ENCODE measurements at regions not wholly inside any gene's neighbourhood (a gene's known extent, or its start where the extent isn't known, plus 50 kb on each side); places are given as distances from the start of the nearest gene placed in this dataset.

GRCh38 chrX:34503119-34503518, 154.0 kb downstream of the TMEM47 start:
- Histone ChIP-seq H3K36me3 (replicated peaks in 1 of 2; ENCODE audit: control insufficient read depth in 1 of 2, insufficient read depth in 2 of 2, low read length in 1 of 2) (no peaks in the 10 kb centered on the region), H3K9me3 (no peaks in the 10 kb centered on the region; the same call in 1 of the 2 replicates), H3K4me3 (ENCODE audit: low read depth in 2 of 2, low read length in 1 of 2) (no peak overlapping the region), H3K4me1 (ENCODE audit: control insufficient read depth in 1 of 2, insufficient read depth in 2 of 2, low read depth in 1 of 2, low read length in 1 of 2) (no peaks in the 10 kb centered on the region), H3K9me2 (no peaks in the 10 kb centered on the region), H2AFZ (ENCODE audit: low read depth) (no peak overlapping the region), H3K27me3 (ENCODE audit: insufficient read depth) (no peaks in the 10 kb centered on the region), H3K9ac (no peak overlapping the region), H3F3A (replicated peaks; ENCODE audit: insufficient read depth) (no peaks in the 10 kb centered on the region), H3K27ac (ENCODE audit: low read depth in 2 of 2, low read length in 1 of 2) (no peak overlapping the region), H3K4me2 (no peak overlapping the region), H3K79me2 (ENCODE audit: insufficient read depth) (no peaks in the 10 kb centered on the region), H4K20me1 (ENCODE audit: insufficient read depth) (no peaks in the 10 kb centered on the region)
- CTCF ChIA-PET = no interaction called here
- POLR2A ChIA-PET = no interaction called here
- no peak for TF ChIP-seq POLR2AphosphoS5 (IDR thresholded peaks at IDR 0.05; ENCODE audit: low read depth, low read length)
- TF ChIP-seq RFX5 (IDR thresholded peaks at IDR 0.05; ENCODE audit: low read length) = no peak
- TF ChIP-seq SIN3A (IDR thresholded peaks at IDR 0.05; ENCODE audit: borderline replicate concordance, low read depth, low read length) = no peak
- no peak for TF ChIP-seq MXI1 (IDR thresholded peaks at IDR 0.05; ENCODE audit: low read depth, low read length)
- no peak for TF ChIP-seq GABPA (IDR thresholded peaks at IDR 0.05; ENCODE audit: low read depth)
- TF ChIP-seq ELF1 (IDR thresholded peaks at IDR 0.05) = no peak
- no peak for TF ChIP-seq USF1 (IDR thresholded peaks at IDR 0.05; ENCODE audit: borderline replicate concordance, low read depth)
- TF ChIP-seq JUND (IDR thresholded peaks at IDR 0.05) = no peak
- no peak for TF ChIP-seq EP300 (IDR thresholded peaks at IDR 0.05; ENCODE audit: borderline replicate concordance in 1 of 2, low read depth in 1 of 2, low read length in 1 of 2)
- no peak for TF ChIP-seq REST (IDR thresholded peaks at IDR 0.05; ENCODE audit: low read depth, low read length)
- no peak for TF ChIP-seq RCOR1 (IDR thresholded peaks at IDR 0.05; ENCODE audit: low read length)
- no peak for TF ChIP-seq EZH2phosphoT487 (IDR thresholded peaks at IDR 0.05; ENCODE audit: borderline replicate concordance, low read depth)
- no peak for TF ChIP-seq USF2 (IDR thresholded peaks at IDR 0.05; ENCODE audit: borderline replicate concordance, low read depth, low read length)
- no peak for TF ChIP-seq GATA2 (CRISPR knock-in tag; IDR thresholded peaks at IDR 0.05)
- no peak for TF ChIP-seq CTCF (IDR thresholded peaks at IDR 0.05)
- WGBS (ENCODE audit: low lambda C conversion rate) = 7% methylated on average over 3 of the region's 3 CpGs
- DNase-seq = no peak

Measured in SK-N-SH (cell line).